Astrocyte of the cerebellum (primary cell): ENCODE measurements at regions not wholly inside any gene's neighbourhood (a gene's known extent, or its start where the extent isn't known, plus 50 kb on each side); places are given as distances from the start of the nearest gene placed in this dataset.

Source experiments
- DNase-seq: peaks from one replicate; pipeline ENCODE4 v3.0.0-alpha.2; 2011; ENCODE audit warnings: low read depth
- H3K4me3 ChIP-seq: 2 replicates; pipeline ENCODE4 v1.5.1; 2011; ENCODE audit warnings: mild to moderate bottlenecking, low read depth, low read length, moderate library complexity
- in situ Hi-C: cut with HindIII; loops from 2 replicates; pipeline ENCODE4 v1.10.0; 2017; ENCODE audit warnings: low sequenced_read_pairs
- TF ChIP-seq, protein P1 (sequence below): IDR thresholded peaks from 2 replicates; pipeline ENCODE4 v1.5.1; 2012; ENCODE audit warnings: low read length, low read depth, moderate library complexity, mild to moderate bottlenecking; ENCODE audit errors: missing control alignments

DNA sequence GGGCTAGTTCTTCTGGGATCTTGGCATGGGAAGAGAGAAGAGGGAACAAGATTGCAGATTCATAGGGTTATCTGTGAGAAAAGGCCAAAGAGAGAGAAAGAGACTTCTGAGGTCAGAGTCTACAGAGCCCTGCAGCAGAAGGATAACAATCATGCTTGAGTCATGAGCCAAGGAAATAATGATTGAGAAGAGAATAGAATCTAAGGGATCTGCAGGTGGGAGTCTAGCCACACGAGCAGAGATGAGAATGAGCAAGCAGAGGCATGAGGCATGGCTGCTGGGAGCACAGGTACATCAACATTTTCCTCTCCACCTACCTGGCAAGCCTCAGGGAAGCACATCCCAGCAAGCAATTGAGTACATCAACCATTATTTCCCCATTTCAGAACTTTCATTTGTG is 303.7 kb downstream of the LRIG3 start:
- H3K4me3 ChIP-seq = no peak overlapping the region
- no peak for DNase-seq
- TF ChIP-seq, protein P1, sequence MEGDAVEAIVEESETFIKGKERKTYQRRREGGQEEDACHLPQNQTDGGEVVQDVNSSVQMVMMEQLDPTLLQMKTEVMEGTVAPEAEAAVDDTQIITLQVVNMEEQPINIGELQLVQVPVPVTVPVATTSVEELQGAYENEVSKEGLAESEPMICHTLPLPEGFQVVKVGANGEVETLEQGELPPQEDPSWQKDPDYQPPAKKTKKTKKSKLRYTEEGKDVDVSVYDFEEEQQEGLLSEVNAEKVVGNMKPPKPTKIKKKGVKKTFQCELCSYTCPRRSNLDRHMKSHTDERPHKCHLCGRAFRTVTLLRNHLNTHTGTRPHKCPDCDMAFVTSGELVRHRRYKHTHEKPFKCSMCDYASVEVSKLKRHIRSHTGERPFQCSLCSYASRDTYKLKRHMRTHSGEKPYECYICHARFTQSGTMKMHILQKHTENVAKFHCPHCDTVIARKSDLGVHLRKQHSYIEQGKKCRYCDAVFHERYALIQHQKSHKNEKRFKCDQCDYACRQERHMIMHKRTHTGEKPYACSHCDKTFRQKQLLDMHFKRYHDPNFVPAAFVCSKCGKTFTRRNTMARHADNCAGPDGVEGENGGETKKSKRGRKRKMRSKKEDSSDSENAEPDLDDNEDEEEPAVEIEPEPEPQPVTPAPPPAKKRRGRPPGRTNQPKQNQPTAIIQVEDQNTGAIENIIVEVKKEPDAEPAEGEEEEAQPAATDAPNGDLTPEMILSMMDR = no peak
- in situ Hi-C loops = no loop called here

DNA sequence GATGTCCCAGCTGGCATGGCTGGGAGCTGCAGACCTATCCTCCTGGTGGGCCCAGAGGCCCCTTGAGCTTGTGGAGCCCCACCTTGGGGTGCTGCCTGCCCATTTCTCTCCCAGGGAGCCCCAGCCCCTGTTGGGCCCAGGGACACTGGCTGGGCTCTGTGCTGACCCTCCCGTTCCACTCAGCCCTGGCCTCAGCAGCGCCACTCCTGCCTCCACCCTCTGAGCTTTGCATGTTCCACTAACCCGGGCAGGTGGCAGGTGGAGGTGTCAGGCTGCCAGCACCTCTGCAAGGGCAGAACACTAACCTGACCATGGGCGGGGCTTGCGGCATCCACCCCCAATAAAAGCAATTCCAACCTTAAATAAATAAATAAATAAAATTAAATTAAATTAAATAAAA is 299.2 kb downstream of the LRIG3 start:
- no peak overlapping the region for H3K4me3 ChIP-seq
- DNase-seq = no peak
- in situ Hi-C loops = no loop called here
- TF ChIP-seq, protein P1 = no peak

DNA sequence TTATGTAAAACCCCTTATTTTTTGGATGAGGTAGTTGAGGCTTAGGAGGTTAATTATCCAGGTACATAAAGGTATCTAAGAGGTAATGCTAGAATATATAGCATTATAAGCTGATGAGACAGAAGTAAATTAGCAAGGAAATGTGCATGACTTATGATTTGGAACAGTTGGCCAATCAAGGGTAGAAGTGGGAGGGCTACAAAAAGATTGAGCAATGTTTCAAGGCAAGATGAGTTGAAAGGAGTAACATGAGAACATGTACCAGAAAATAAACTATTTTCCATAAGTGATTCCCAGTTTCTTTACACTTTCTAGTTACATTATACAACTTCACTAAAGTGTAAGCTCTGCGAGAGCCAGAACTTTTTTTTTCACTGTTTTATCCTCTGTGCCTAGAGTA is 290.9 kb downstream of the LRIG3 start:
- H3K4me3 ChIP-seq = no peak overlapping the region
- DNase-seq = peak; percentile 13
- in situ Hi-C loops = no loop called here
- TF ChIP-seq, protein P1 = no peak

DNA sequence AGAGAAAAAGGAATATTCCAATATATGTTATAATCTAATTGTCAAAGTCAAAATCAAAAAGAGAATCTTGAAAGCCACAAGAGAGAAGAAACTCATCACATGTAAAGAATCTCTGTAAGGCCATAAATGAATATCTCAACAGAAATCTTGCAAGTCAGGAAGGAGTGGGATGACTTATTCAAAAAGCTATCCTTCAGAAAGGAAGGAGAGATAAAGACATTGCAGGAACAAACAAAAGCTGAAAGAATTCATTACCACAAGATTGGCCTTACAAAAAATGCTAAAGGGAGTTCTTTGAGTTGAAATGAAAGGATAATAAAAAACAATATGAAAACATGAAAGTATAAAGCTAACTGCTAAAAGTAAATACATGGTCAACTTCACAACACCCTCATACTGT is 286.8 kb downstream of the LRIG3 start:
- in situ Hi-C loops = no loop called here
- no peak overlapping the region for H3K4me3 ChIP-seq
- no peak for DNase-seq
- TF ChIP-seq, protein P1 = no peak

DNA sequence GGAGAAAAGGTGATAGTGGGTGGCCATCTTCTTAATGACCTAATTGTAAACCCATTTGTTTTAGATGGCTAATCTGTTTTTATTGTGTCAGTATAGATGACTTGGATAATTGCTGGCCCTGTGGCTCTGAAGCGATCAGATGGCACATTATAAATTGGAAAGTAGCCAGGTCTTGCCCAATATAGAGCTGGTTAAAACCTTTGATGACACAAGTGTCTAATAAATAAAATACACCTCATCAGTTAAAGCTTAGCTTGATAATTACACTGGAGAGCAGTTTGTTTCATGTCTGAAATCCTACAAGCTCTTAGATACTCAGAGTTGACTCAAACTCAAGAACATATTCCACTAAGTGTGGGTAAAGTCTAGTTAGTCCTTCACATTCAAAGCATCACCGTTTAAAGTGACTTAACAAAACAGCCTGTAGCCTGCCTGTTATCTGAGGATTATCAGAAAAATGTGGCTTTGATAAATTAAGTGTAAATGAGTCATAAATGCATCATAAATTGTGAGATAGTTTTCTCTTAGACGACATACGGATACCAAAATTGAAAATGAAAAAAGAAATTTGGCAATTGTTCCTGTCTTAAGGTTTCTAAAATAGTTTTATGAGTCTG is 280.9 kb downstream of the LRIG3 start:
- no peak for DNase-seq
- TF ChIP-seq, protein P1 = no peak
- in situ Hi-C loops = loop anchor here (5.0 kb wide), 1 partner anchor 33 kb away; no protein-coding TSS in a partner anchor
- H3K4me3 ChIP-seq = no peak overlapping the region

DNA sequence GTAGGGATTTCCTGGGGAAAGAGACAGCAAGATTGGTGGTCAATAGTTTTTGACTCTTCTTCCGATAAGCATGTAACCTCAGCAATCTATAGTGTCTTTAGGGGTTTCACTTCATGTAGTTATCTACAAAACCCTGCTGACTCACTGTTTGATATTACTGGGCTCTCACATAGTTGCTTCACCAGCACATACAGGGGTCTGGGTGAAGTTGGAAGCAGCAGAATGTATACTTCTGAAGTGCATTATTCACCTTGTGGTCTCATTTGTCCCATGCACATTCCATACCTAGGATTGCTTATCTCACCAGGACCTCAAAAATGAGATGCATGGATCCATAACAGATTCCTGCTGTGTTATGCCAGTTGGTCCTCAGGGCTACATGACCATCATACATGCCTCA is 280.0 kb downstream of the LRIG3 start:
- in situ Hi-C loops = no loop called here
- TF ChIP-seq, protein P1 = no peak
- no peak for DNase-seq
- H3K4me3 ChIP-seq = no peak overlapping the region
